Amniotic stem cell (primary cell): ENCODE measurements at regions not wholly inside any gene's neighbourhood (a gene's known extent, or its start where the extent isn't known, plus 50 kb on each side); places are given as distances from the start of the nearest gene placed in this dataset.

ENCODE experiments used
- DNase-seq: peaks from one replicate; lab custom pipeline; 2025; lab: John Stamatoyannopoulos, UW

- DNase-seq: no peak
Measured at GRCh38 chr3:59698091-59698490, 648.3 kb upstream of the CFAP20DC start.

GRCh38 chr3:59696783-59697182, 647.0 kb upstream of the CFAP20DC start:
- no peak for DNase-seq

- no peak for DNase-seq
Measured at GRCh38 chr3:59695860-59696259, 646.0 kb upstream of the CFAP20DC start.

GRCh38 chr3:59692117-59692516, 642.3 kb upstream of the CFAP20DC start:
- no peak for DNase-seq

GRCh38 chr3:59690886-59691285, 641.1 kb upstream of the CFAP20DC start:
- DNase-seq: no peak

DNA sequence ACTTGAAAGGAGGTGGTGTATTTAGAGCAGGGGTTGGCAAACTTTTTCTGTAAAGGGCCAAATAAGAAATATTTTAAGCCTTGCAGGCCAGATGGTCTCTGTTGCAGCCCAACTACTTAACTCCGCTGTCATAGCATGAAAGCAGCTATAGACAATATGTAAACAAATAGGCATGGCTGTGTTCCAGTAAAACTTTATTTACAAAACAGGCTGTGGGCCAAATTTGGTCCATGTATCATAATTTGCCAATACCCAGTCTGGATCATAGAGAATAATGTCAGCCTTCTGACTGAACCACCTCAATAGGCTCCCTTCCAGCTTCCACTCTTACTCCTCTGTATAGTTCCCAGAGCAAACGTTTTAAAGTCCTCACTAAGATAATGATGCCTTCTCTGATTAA, 638.8 kb upstream of the CFAP20DC start:
- no peak for DNase-seq

DNA sequence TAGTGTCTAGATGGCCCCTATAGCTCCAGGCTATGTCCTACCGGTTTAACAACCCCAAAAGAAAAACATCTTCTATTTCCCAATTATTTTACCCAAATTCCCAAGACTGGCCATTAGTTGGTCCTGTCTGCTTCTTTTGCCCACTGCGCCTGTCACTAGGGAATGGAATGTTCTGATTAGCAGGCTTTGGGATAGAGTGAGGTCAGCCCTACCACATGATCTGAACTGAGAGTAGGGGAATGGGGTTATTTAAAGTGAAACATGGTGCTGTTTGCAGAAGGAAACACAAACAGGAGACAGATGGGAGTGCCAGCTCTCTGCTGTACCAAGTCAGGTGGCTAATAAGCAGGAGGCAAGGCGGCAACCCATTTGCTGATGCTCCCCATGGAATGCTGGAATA, 635.6 kb upstream of the CFAP20DC start:
- no peak for DNase-seq

DNA sequence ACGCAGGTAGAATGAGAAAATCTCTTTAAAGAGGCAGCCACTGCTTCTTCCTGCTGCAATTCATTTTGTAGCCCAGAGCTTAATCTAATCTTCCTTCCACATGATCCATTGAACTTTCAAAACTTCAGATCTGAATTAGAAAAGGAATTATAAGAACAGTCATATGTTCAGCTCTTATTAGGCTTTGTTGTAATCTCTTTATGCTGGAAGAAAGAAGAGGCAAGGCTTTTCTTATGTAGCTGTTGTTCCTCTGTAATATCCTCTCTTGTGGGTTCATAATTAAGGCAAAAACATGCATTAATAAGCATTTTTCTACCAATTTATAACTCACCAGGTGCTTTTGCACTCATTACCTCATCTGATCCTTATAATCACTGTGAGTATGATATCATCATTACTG, 634.9 kb upstream of the CFAP20DC start:
- DNase-seq: no peak

DNA sequence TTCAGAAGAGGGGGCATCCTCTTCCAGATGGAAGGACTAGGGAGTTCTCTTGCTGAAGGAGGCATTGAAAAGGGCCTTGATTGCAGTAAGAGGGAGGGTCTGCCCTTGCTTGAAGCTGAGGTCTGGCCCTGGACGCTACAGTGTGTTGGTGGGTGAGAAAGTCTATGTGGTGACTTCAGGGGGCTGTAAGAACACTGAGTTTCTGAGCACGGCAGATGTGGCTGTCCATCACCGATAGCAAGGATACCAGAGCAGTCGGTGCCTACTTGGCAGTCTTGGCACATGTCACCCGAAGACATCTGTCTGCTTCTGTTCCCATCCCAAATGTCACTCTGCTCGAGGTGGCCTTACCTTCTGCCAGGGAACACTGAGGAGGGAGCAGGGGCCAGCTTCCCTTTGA, 631.1 kb upstream of the CFAP20DC start:
- DNase-seq: no peak

DNA sequence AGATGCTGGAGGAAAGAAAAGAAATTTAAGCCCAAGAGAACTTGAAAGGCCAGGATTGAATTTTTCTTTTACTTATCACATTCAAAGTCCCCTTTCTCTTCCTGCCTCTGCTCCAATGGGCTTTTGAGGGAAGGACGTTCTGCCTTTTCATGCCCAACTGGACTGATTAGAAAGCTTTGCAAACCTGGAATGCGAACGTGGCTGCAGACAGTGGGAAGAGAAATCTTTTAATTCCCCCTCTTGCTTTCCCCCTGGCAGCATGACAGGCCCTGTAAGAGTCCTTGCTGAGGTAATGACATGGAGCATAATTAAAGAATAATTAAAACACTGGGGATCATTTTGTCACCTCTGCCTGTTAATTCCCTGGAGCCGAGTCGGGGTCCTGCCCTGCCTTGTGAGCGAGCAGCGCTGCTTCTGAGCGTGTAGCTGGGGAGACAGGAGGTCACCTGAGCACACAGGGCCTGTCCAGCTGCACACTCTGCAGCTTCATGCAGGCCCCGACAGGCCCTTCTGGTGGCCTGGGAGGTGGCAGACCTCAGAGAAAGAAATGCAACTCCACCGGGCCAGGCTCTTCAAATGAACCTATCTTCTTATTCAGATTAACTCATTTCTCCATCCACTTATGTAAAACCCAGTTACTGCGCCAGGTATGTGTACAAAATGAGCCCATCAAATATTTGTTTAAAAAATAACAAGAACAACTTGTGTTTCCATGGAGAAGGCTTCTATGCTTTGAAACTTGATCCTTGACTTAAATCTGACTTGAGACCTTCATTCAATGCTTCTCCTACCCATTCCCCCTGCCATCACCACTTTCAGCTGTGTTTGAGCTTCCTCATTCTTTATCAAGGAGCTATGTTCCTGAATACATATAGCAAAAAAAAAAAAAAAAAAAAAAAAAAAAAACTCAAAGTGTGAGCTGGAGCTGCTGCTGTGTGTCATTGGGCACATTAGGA, 628.2 kb upstream of the CFAP20DC start:
- DNase-seq: no peak

DNA sequence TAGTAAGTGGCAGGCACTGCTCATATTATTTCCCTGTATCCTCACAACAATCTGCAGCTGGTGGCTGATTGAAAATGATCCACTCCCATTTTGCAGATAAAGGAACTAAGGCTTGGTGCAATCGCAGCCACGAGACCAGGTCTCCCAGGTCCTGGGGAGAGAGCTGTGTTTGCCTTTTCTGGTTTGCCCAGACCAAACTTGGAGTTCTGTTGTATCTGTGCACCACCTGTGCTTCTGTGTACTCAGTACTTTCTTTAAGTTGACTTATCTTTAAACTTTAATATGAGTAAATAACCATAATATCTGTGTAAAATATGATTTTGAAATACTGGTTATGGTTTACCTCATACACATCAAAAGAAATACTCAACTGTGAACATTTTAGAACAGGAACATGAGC, 625.7 kb upstream of the CFAP20DC start:
- DNase-seq: no peak

GRCh38 chr3:59663076-59663850, 613.4 kb upstream of the CFAP20DC start:
- no peak for DNase-seq

DNA sequence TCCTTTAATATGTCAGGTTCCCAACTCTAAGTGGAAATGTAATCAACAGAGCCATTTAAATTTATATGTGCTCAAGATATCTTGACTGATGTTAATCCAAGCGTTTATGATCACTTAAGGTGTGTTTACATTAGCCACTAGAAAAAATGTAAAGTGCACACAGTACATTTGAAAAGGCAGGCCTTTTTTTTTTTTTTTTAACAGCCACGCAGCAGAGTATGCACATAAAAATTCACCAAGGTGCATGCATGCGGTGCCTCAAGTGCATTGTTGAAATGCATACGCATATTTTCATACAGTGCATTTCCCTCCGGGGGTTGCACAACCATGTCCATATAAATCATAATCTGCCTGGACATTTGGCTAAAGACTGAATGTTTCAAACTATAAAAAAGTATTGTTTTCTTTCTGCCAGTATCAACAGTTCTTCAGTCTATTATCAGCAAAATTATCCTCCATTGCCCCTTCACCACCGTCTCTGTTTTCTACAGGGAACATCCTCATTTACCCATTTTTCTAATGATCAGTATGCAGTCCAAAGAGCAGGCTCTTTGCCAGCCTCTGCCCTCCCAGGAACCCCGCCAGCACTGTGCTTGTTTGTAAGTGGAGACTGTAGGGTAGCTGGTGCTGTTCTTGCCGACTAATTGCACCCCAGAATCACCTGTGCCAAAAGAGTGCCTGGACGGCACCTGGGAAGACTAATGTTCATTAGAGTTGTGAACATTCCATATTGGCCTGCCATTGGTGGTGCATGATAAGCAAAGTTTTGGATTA, 611.2 kb upstream of the CFAP20DC start:
- no peak for DNase-seq

GRCh38 chr3:59660376-59660775, 610.6 kb upstream of the CFAP20DC start:
- no peak for DNase-seq

GRCh38 chr3:59659755-59660154, 609.9 kb upstream of the CFAP20DC start:
- DNase-seq: no peak

DNA sequence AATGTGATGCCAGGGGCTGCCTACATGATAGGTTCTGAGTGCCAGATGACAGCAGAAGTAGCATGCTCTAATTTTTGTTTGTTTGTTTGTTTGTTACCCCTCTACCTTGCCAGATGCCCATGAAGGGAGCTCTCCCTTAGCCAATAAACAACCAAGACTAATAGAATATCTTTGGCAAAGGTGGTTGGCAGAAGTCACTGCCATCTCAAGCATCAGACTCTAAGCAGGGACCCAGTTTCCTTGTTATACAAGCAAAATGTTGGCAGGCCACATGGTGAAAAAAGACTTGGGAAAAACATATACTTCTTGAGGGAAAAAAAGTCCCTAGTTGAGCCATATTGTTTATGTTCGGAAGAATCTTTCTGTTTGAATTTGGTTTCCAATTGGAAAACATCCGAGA, 609.0 kb upstream of the CFAP20DC start:
- no peak for DNase-seq

GRCh38 chr3:59658274-59658673, 608.4 kb upstream of the CFAP20DC start:
- no peak for DNase-seq

DNA sequence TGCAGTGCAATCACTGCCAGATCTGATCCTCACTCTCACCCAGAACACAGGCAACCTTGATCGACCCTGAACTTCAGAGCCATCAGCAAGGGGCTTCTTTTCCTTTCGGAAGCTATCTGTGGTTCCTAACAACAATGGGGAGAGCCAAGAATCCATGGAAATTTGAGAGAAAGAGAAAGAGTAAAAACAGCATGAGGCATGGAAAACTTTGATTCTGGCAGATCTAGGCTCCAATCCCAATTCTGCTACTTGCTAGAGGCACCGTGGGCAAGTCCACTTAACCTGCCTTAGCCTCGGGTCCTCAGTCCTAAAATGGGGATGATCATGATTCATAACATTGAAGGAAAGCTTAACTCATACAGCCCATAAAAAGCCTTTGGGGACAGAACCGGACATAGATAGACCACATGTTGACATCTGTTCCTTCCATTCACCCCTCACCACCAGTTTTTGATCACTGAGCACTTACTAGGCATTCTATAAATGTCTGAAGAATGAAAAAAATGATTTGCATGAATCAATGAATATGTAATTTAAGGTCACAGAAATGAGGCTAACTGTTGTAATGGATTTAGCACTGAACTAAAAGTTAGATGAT, 605.7 kb upstream of the CFAP20DC start:
- no peak for DNase-seq

DNA sequence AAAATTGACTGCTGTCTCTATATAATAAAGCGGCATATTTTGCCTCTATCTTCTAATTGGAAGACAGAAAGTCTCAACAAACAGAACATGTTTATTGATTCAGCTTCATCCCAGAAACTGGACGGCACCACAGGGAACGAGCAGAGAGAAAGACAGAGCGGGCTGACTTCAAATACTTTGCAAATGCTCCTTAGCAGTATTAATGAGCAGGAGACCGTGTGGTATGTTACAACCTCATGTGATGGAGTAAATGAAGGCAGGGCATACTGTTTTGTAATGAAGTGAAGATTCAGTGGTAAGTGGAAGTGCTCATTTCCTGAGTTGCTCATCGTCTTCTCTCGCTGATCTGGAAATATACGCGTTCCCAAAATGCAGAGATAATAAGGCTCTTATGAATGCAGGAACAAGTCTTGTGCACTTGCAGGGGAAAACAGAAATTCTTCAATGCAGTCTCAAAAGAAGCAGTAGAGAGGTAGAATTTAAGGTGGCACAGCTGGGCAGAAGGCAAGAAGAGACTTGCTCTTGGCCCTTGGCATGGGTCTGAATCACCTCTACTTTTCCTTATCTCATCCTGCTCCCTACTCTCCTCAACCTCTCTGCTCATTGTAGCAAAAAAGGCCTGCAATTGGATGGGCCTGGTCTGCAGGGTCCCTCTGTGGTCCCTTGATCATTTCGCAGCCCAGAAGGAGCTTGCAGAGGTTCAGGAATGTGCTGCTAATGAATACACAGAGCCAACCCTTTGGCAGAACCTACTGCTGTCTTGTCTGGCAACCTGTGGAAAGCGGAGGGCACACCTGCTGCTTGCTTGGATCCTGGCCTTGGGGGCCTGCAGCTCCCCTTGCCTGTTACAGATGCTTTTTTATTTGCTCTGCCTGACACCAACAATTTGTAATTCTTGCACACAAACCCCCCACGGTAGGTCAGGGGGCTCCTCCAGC, 604.9 kb upstream of the CFAP20DC start:
- no peak for DNase-seq

- no peak for DNase-seq
Measured at GRCh38 chr3:59654123-59654479, 604.3 kb upstream of the CFAP20DC start.
